ENCODE measurements at regions not wholly inside any gene's neighbourhood (a gene's known extent, or its start where the extent isn't known, plus 50 kb on each side); places are given as distances from the start of the nearest gene placed in this dataset.

- TF ChIP-seq GABPA (IDR thresholded peaks at IDR 0.05; ENCODE audit: low read depth) (no peak), SPI1 (IDR thresholded peaks at IDR 0.05; ENCODE audit: borderline replicate concordance, low read depth) (no peak), POLR2AphosphoS5 (IDR thresholded peaks at IDR 0.05; ENCODE audit: low read depth) (no peak)
- TF ChIP-seq, protein P1, sequence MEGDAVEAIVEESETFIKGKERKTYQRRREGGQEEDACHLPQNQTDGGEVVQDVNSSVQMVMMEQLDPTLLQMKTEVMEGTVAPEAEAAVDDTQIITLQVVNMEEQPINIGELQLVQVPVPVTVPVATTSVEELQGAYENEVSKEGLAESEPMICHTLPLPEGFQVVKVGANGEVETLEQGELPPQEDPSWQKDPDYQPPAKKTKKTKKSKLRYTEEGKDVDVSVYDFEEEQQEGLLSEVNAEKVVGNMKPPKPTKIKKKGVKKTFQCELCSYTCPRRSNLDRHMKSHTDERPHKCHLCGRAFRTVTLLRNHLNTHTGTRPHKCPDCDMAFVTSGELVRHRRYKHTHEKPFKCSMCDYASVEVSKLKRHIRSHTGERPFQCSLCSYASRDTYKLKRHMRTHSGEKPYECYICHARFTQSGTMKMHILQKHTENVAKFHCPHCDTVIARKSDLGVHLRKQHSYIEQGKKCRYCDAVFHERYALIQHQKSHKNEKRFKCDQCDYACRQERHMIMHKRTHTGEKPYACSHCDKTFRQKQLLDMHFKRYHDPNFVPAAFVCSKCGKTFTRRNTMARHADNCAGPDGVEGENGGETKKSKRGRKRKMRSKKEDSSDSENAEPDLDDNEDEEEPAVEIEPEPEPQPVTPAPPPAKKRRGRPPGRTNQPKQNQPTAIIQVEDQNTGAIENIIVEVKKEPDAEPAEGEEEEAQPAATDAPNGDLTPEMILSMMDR (IDR thresholded peaks at IDR 0.05; ENCODE audit: insufficient read depth, low read length) = no peak
- TF ChIP-seq, protein P2, sequence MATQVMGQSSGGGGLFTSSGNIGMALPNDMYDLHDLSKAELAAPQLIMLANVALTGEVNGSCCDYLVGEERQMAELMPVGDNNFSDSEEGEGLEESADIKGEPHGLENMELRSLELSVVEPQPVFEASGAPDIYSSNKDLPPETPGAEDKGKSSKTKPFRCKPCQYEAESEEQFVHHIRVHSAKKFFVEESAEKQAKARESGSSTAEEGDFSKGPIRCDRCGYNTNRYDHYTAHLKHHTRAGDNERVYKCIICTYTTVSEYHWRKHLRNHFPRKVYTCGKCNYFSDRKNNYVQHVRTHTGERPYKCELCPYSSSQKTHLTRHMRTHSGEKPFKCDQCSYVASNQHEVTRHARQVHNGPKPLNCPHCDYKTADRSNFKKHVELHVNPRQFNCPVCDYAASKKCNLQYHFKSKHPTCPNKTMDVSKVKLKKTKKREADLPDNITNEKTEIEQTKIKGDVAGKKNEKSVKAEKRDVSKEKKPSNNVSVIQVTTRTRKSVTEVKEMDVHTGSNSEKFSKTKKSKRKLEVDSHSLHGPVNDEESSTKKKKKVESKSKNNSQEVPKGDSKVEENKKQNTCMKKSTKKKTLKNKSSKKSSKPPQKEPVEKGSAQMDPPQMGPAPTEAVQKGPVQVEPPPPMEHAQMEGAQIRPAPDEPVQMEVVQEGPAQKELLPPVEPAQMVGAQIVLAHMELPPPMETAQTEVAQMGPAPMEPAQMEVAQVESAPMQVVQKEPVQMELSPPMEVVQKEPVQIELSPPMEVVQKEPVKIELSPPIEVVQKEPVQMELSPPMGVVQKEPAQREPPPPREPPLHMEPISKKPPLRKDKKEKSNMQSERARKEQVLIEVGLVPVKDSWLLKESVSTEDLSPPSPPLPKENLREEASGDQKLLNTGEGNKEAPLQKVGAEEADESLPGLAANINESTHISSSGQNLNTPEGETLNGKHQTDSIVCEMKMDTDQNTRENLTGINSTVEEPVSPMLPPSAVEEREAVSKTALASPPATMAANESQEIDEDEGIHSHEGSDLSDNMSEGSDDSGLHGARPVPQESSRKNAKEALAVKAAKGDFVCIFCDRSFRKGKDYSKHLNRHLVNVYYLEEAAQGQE (IDR thresholded peaks at IDR 0.05; ENCODE audit: insufficient replicate concordance, low read depth) = no peak
- no peak for DNase-seq (ENCODE audit: low read depth in 1 of 2, low spot score in 1 of 2)
- Histone ChIP-seq H3K4me3 (replicated peaks; ENCODE audit: insufficient read depth, low read length) (no peak overlapping the region), H3K27ac (replicated peaks) (no peak overlapping the region), H3K27me3 (ENCODE audit: insufficient read depth, poor library complexity, severe bottlenecking) (no peaks in the 10 kb centered on the region)
Observed at GRCh38 chr6:21450628-21451027, 142.9 kb upstream of the SOX4 start.

DNA sequence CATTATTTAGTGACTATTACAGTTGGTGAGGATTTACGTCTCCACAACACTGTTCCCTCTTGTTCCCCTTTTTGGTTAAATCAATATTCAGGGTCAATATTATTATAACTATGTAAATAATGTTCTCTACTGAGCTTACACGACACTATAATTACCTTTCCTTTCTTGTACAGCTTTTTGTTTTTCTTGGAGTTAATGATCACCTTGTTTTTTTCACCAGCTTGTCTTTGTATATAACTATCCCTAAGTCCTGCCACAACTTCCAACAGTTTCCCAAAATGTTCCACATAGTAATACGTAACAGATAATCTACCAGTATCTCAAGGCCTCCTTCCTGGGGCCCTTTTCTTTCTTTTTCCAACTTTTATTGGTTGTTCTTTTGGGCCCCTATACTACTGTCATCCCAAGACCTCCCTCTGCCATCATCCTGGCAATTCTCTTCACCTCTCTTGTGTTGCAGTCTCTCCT, 142.0 kb upstream of the SOX4 start:
- H3K27ac ChIP-seq (replicated peaks) = no peak overlapping the region
- TF ChIP-seq POLR2AphosphoS5 (IDR thresholded peaks at IDR 0.05; ENCODE audit: low read depth) (no peak), GABPA (IDR thresholded peaks at IDR 0.05; ENCODE audit: low read depth) (no peak), SPI1 (IDR thresholded peaks at IDR 0.05; ENCODE audit: borderline replicate concordance, low read depth) (no peak)
- TF ChIP-seq, protein P2 (IDR thresholded peaks at IDR 0.05; ENCODE audit: insufficient replicate concordance, low read depth) = no peak
- TF ChIP-seq, protein P1 (IDR thresholded peaks at IDR 0.05; ENCODE audit: insufficient read depth, low read length) = no peak
- H3K4me3 ChIP-seq (replicated peaks; ENCODE audit: insufficient read depth, low read length) = no peak overlapping the region
- no peaks in the 10 kb centered on the region for H3K27me3 ChIP-seq (ENCODE audit: insufficient read depth, poor library complexity, severe bottlenecking)
- no peak for DNase-seq (ENCODE audit: low read depth in 1 of 2, low spot score in 1 of 2)

GRCh38 chr6:21454262-21454661, 139.3 kb upstream of the SOX4 start:
- TF ChIP-seq, protein P2 (IDR thresholded peaks at IDR 0.05; ENCODE audit: insufficient replicate concordance, low read depth) = no peak
- TF ChIP-seq GABPA (IDR thresholded peaks at IDR 0.05; ENCODE audit: low read depth) = no peak
- TF ChIP-seq, protein P1 (IDR thresholded peaks at IDR 0.05; ENCODE audit: insufficient read depth, low read length) = no peak
- no peak for TF ChIP-seq SPI1 (IDR thresholded peaks at IDR 0.05; ENCODE audit: borderline replicate concordance, low read depth)
- Histone ChIP-seq H3K4me3 (replicated peaks; ENCODE audit: insufficient read depth, low read length) (no peak overlapping the region), H3K27ac (replicated peaks) (no peak overlapping the region), H3K27me3 (ENCODE audit: insufficient read depth, poor library complexity, severe bottlenecking) (no peaks in the 10 kb centered on the region)
- no peak for DNase-seq (ENCODE audit: low read depth in 1 of 2, low spot score in 1 of 2)

Data from HL-60 (cell line).